ENCODE measurements at regions not wholly inside any gene's neighbourhood (a gene's known extent, or its start where the extent isn't known, plus 50 kb on each side); places are given as distances from the start of the nearest gene placed in this dataset.

DNA sequence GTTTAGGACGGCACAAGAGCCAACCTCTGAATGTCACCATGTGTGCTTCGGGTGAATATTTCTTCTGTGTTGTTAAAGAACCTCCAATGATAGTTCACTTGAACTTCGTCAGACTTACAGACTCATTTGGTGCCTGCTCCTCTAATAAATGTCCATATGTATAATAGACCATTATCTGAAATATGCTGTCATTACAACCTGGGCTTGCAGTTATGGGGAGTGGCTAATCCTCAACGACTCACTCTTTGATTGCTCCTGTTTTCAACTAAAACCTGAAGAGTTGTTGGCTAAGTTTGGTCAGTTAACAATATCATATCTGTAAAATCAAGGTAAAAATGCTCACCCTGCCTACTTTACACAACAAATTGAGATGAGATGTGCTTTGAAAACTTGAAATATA lies 298.7 kb upstream of the PTGER4 start:
- no peaks in the 10 kb centered on the region for H3K36me3 ChIP-seq (ENCODE audit: insufficient read depth, low read length)
- H3K79me2 ChIP-seq (ENCODE audit: insufficient read depth, low read length), result no peaks in the 10 kb centered on the region
- H3K4me1 ChIP-seq (ENCODE audit: insufficient read depth, low read length, poor library complexity, severe bottlenecking), result peaks cover 11% of the 10 kb centered on the region
- no peak overlapping the region for H3K4me2 ChIP-seq (ENCODE audit: low read depth, low read length, poor library complexity, severe bottlenecking)
- no peak overlapping the region for H3K4me3 ChIP-seq (ENCODE audit: low read length, poor library complexity, severe bottlenecking)
- no peaks in the 10 kb centered on the region for H4K20me1 ChIP-seq (ENCODE audit: insufficient read depth, low read length, poor library complexity, severe bottlenecking)
- H3K9ac ChIP-seq (ENCODE audit: low read depth, low read length, poor library complexity, severe bottlenecking), result no peak overlapping the region
- H2AFZ ChIP-seq (ENCODE audit: low read length), result no peak overlapping the region
- TF ChIP-seq EZH2phosphoT487 (IDR thresholded peaks at IDR 0.05; ENCODE audit: borderline replicate concordance), result no peak
- TF ChIP-seq, protein P1, sequence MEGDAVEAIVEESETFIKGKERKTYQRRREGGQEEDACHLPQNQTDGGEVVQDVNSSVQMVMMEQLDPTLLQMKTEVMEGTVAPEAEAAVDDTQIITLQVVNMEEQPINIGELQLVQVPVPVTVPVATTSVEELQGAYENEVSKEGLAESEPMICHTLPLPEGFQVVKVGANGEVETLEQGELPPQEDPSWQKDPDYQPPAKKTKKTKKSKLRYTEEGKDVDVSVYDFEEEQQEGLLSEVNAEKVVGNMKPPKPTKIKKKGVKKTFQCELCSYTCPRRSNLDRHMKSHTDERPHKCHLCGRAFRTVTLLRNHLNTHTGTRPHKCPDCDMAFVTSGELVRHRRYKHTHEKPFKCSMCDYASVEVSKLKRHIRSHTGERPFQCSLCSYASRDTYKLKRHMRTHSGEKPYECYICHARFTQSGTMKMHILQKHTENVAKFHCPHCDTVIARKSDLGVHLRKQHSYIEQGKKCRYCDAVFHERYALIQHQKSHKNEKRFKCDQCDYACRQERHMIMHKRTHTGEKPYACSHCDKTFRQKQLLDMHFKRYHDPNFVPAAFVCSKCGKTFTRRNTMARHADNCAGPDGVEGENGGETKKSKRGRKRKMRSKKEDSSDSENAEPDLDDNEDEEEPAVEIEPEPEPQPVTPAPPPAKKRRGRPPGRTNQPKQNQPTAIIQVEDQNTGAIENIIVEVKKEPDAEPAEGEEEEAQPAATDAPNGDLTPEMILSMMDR (conservative IDR thresholded peaks at IDR 0.05; ENCODE audit: low read length), result no peak
- H3F3A ChIP-seq (ENCODE audit: low read depth), result no peaks in the 10 kb centered on the region
- no peaks in the 10 kb centered on the region for H3K9me2 ChIP-seq (replicated peaks; ENCODE audit: low read depth, low read length)
- H3K27me3 ChIP-seq (ENCODE audit: insufficient read depth, low read length, poor library complexity, severe bottlenecking), result no peaks in the 10 kb centered on the region
- no peaks in the 10 kb centered on the region for H3K9me3 ChIP-seq (ENCODE audit: insufficient read depth, low read depth, low read length)

DNA sequence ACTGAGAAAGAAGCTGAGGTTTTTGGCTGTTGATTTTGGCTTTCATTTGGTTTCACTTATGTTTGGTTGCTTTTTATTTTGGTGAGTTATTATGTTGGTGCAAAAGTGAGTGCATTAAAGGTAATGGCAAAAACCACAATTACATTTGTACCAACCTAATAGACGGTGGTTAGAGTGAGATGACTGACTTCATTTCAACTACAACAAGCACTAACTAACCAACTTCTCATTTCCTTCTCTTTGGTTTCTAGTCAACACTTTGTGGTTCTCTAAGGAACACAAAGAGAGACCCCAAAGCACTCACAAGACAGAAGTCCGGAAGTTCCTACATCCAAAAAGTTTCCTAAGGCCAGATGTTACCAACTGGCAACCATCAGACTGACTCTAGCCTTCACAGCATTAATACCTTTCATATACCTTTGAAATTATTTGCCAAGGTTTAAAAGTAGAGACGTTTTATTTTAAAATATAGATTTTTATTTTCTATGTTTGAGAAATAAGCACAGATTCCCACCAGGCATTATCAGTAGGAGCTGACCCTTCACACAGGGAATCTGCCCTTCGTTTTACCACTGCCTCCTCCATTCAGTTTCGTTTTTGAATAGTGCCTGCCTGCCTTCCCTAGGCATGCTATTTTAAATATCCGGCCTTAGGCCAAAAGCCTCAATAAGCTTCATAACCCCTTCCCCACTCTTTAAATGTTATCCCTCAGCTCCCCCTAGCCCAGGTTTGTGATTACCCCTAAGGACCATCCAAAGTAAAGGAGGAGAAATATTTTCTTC lies 301.1 kb upstream of the PTGER4 start:
- Histone ChIP-seq H3K4me3 (ENCODE audit: low read length, poor library complexity, severe bottlenecking) (no peak overlapping the region), H3K27me3 (ENCODE audit: insufficient read depth, low read length, poor library complexity, severe bottlenecking) (no peaks in the 10 kb centered on the region), H4K20me1 (ENCODE audit: insufficient read depth, low read length, poor library complexity, severe bottlenecking) (no peaks in the 10 kb centered on the region), H3K4me1 (ENCODE audit: insufficient read depth, low read length, poor library complexity, severe bottlenecking) (peaks cover 3% of the 10 kb centered on the region), H3K9ac (ENCODE audit: low read depth, low read length, poor library complexity, severe bottlenecking) (no peak overlapping the region), H3K36me3 (ENCODE audit: insufficient read depth, low read length) (no peaks in the 10 kb centered on the region), H3K9me2 (replicated peaks; ENCODE audit: low read depth, low read length) (no peaks in the 10 kb centered on the region), H3F3A (ENCODE audit: low read depth) (no peaks in the 10 kb centered on the region), H3K79me2 (ENCODE audit: insufficient read depth, low read length) (no peaks in the 10 kb centered on the region), H2AFZ (ENCODE audit: low read length) (no peak overlapping the region), H3K4me2 (ENCODE audit: low read depth, low read length, poor library complexity, severe bottlenecking) (no peak overlapping the region), H3K9me3 (ENCODE audit: insufficient read depth, low read depth, low read length) (no peaks in the 10 kb centered on the region)
- no peak for TF ChIP-seq EZH2phosphoT487 (IDR thresholded peaks at IDR 0.05; ENCODE audit: borderline replicate concordance)
- TF ChIP-seq, protein P1 (conservative IDR thresholded peaks at IDR 0.05; ENCODE audit: low read length), result no peak

DNA sequence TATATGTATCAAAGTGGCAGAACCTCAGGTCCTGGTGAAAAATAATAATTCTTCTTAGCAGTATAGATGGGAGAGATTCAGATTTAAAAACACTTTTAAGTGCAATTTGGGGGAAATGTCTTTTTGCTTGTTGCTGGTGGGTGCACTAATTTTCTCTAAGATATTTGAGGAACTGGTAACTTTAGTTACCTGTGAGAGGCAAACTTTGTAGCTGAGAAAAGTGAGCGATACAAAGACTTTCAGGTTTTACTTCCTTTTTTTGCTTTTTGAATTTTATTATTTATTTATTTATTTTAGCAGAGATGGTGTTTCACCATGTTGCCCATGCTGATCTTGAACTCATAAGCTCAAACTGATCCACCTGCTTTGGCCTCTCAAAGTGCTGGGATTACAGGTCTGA lies 303.1 kb upstream of the PTGER4 start:
- Histone ChIP-seq H3K9me3 (ENCODE audit: insufficient read depth, low read depth, low read length) (no peaks in the 10 kb centered on the region), H3K27me3 (ENCODE audit: insufficient read depth, low read length, poor library complexity, severe bottlenecking) (no peaks in the 10 kb centered on the region), H3K4me1 (ENCODE audit: insufficient read depth, low read length, poor library complexity, severe bottlenecking) (peaks cover 3% of the 10 kb centered on the region), H3K9me2 (replicated peaks; ENCODE audit: low read depth, low read length) (no peaks in the 10 kb centered on the region), H3F3A (ENCODE audit: low read depth) (no peaks in the 10 kb centered on the region), H4K20me1 (ENCODE audit: insufficient read depth, low read length, poor library complexity, severe bottlenecking) (no peaks in the 10 kb centered on the region), H3K4me2 (ENCODE audit: low read depth, low read length, poor library complexity, severe bottlenecking) (no peak overlapping the region), H3K79me2 (ENCODE audit: insufficient read depth, low read length) (no peaks in the 10 kb centered on the region), H3K4me3 (ENCODE audit: low read length, poor library complexity, severe bottlenecking) (no peak overlapping the region), H2AFZ (ENCODE audit: low read length) (no peak overlapping the region), H3K9ac (ENCODE audit: low read depth, low read length, poor library complexity, severe bottlenecking) (no peak overlapping the region), H3K36me3 (ENCODE audit: insufficient read depth, low read length) (no peaks in the 10 kb centered on the region)
- TF ChIP-seq, protein P1 (conservative IDR thresholded peaks at IDR 0.05; ENCODE audit: low read length), result no peak
- no peak for TF ChIP-seq EZH2phosphoT487 (IDR thresholded peaks at IDR 0.05; ENCODE audit: borderline replicate concordance)

All from Loucy (cell line).